ENCODE measurements at regions not wholly inside any gene's neighbourhood (a gene's known extent, or its start where the extent isn't known, plus 50 kb on each side); places are given as distances from the start of the nearest gene placed in this dataset.

GRCh38 chr9:31304576-31304975, 1079.9 kb upstream of the ACO1 start:
- no peak overlapping the region for H3K4me2 ChIP-seq (ENCODE audit: insufficient read depth, insufficient read length, low read length)
- no peak overlapping the region for H3K9ac ChIP-seq (ENCODE audit: extremely low read depth, insufficient read length, low read length)
- no peak overlapping the region for H3K27ac Mint-ChIP-seq

More at GRCh38 chr9:31304576-31304975, 1079.9 kb upstream of the ACO1 start:
- Histone ChIP-seq H4K20me1 (ENCODE audit: control insufficient read depth, insufficient read depth, insufficient read length) (no peaks in the 10 kb centered on the region), H2BK120ac (ENCODE audit: low read depth, low read length, poor library complexity, severe bottlenecking) (no peak overlapping the region), H3K14ac (ENCODE audit: insufficient read depth, low read length) (no peak overlapping the region), H4K5ac (ENCODE audit: insufficient read length, low read depth, low read length) (no peak overlapping the region), H2BK20ac (ENCODE audit: low read depth, low read length, poor library complexity, severe bottlenecking) (no peak overlapping the region), H4K91ac (ENCODE audit: insufficient read length, low read depth, low read length) (no peak overlapping the region), H3K4ac (ENCODE audit: low read depth, low read length) (no peak overlapping the region), H2BK12ac (ENCODE audit: insufficient read length, low read depth, low read length) (no peak overlapping the region), H3K23ac (ENCODE audit: insufficient read length, low read depth, low read length) (no peak overlapping the region), H2AFZ (ENCODE audit: low read length) (no peak overlapping the region), H3K18ac (ENCODE audit: insufficient read length, low read depth, low read length) (no peak overlapping the region), H3K56ac (ENCODE audit: insufficient read length, low read depth, low read length) (no peak overlapping the region), H2BK15ac (ENCODE audit: low read depth, low read length) (no peak overlapping the region), H3K79me1 (ENCODE audit: insufficient read depth, low read depth, low read length, poor library complexity, severe bottlenecking) (no peaks in the 10 kb centered on the region), H3K27ac (ENCODE audit: insufficient read length, low read depth, low read length) (no peak overlapping the region), H3K23me2 (ENCODE audit: insufficient read length, low read depth, low read length, poor library complexity, severe bottlenecking) (no peaks in the 10 kb centered on the region), H4K8ac (replicated peaks; ENCODE audit: insufficient read length, low read depth, low read length) (no peak overlapping the region), H3K9me3 (ENCODE audit: control insufficient read depth, low read depth, low read length) (no peaks in the 10 kb centered on the region), H3K4me1 (ENCODE audit: insufficient read depth, low read length) (no peaks in the 10 kb centered on the region), H2BK5ac (ENCODE audit: insufficient read length, low read length) (no peak overlapping the region), H3K27me3 (ENCODE audit: insufficient read depth, low read length) (no peaks in the 10 kb centered on the region), H3K79me2 (ENCODE audit: insufficient read depth, low read length) (no peaks in the 10 kb centered on the region), H3T11ph (ENCODE audit: low read length) (no peak overlapping the region), H2AK5ac (ENCODE audit: insufficient read length, low read length) (no peak overlapping the region)
- TF ChIP-seq CTCF (conservative IDR thresholded peaks at IDR 0.05) = no peak
- H3K36me3 Mint-ChIP-seq (ENCODE audit: insufficient read depth in 1 of 3, low read depth in 3 of 3) = no peaks in the 10 kb centered on the region
- no CpG with 5 or more reads among the region's 3 CpGs for WGBS (ENCODE audit: extremely low coverage, insufficient read length, low lambda C conversion rate)
- H3K4me1 Mint-ChIP-seq = no peaks in the 10 kb centered on the region
- H3K9me3 Mint-ChIP-seq = peaks cover 0 to 2% of the 10 kb centered on the region in 2 experiments; a peak in 2 of 5 replicates
- H3K4me3 Mint-ChIP-seq = no peak overlapping the region
- no peak for DNase-seq
- no peaks in the 10 kb centered on the region for H3K27me3 Mint-ChIP-seq (ENCODE audit: low read depth)

All from H9 (cell line).